ENCODE measurements at regions not wholly inside any gene's neighbourhood (a gene's known extent, or its start where the extent isn't known, plus 50 kb on each side); places are given as distances from the start of the nearest gene placed in this dataset.

- Mint-ChIP-seq H3K27me3 (ENCODE audit: insufficient read depth, unreplicated experiment) (peaks cover 45% of the 10 kb centered on the region), H3K4me3 (ENCODE audit: unreplicated experiment) (no peak overlapping the region), H3K9me3 (ENCODE audit: unreplicated experiment) (no peaks in the 10 kb centered on the region), H3K36me3 (ENCODE audit: insufficient read depth, unreplicated experiment) (no peaks in the 10 kb centered on the region), H3K27ac (ENCODE audit: low read depth, unreplicated experiment) (no peak overlapping the region), H3K4me1 (ENCODE audit: insufficient read depth, unreplicated experiment) (no peaks in the 10 kb centered on the region)
- no TSS peak for BruUV-seq (replicated peaks)
- ChIA-PET CTCF (interaction anchor here (1.2 kb wide), 1 partner anchor 14 kb away, joined by 3 read pairs; no protein-coding TSS in a partner anchor), POLR2A (no interaction called here)
- DNase-seq (ENCODE audit: unreplicated experiment): no peak
- intact Hi-C loops (cut with micrococcal nuclease): no loop called here
- TF ChIP-seq CTCF (IDR thresholded peaks at IDR 0.05; ENCODE audit: unreplicated experiment): no peak
Observed at GRCh38 chr10:78533098-78533497, 499.4 kb downstream of the RPS24 start.

GRCh38 chr10:78533776-78534175, 500.1 kb downstream of the RPS24 start:
- H3K27ac Mint-ChIP-seq (ENCODE audit: low read depth, unreplicated experiment): no peak overlapping the region
- H3K9me3 Mint-ChIP-seq (ENCODE audit: unreplicated experiment): no peaks in the 10 kb centered on the region
- BruUV-seq (replicated peaks): no TSS peak
- no peak overlapping the region for H3K4me3 Mint-ChIP-seq (ENCODE audit: unreplicated experiment)
- H3K4me1 Mint-ChIP-seq (ENCODE audit: insufficient read depth, unreplicated experiment): no peaks in the 10 kb centered on the region
- intact Hi-C loops (cut with micrococcal nuclease): no loop called here
- peaks cover 43% of the 10 kb centered on the region for H3K27me3 Mint-ChIP-seq (ENCODE audit: insufficient read depth, unreplicated experiment)
- POLR2A ChIA-PET: no interaction called here
- H3K36me3 Mint-ChIP-seq (ENCODE audit: insufficient read depth, unreplicated experiment): no peaks in the 10 kb centered on the region
- TF ChIP-seq CTCF (IDR thresholded peaks at IDR 0.05; ENCODE audit: unreplicated experiment): no peak
- CTCF ChIA-PET: interaction anchor here (0.6 to 1.2 kb wide), 2 partner anchors 13 to 308 kb away, joined by 3 read pairs; no protein-coding TSS in a partner anchor
- DNase-seq (ENCODE audit: unreplicated experiment): no peak

- intact Hi-C loops (cut with micrococcal nuclease): no loop called here
- ChIA-PET POLR2A (no interaction called here), CTCF (no interaction called here)
- Mint-ChIP-seq H3K9me3 (ENCODE audit: unreplicated experiment) (no peaks in the 10 kb centered on the region), H3K36me3 (ENCODE audit: insufficient read depth, unreplicated experiment) (no peaks in the 10 kb centered on the region), H3K27me3 (ENCODE audit: insufficient read depth, unreplicated experiment) (peaks cover 43% of the 10 kb centered on the region), H3K4me1 (ENCODE audit: insufficient read depth, unreplicated experiment) (no peaks in the 10 kb centered on the region), H3K4me3 (ENCODE audit: unreplicated experiment) (no peak overlapping the region), H3K27ac (ENCODE audit: low read depth, unreplicated experiment) (no peak overlapping the region)
- TF ChIP-seq CTCF (IDR thresholded peaks at IDR 0.05; ENCODE audit: unreplicated experiment): no peak
- no peak for DNase-seq (ENCODE audit: unreplicated experiment)
- BruUV-seq (replicated peaks): no TSS peak
Observed at GRCh38 chr10:78535716-78536218, 502.1 kb downstream of the RPS24 start.

- H3K36me3 Mint-ChIP-seq (ENCODE audit: insufficient read depth, unreplicated experiment): no peaks in the 10 kb centered on the region
- TF ChIP-seq CTCF (IDR thresholded peaks at IDR 0.05; ENCODE audit: unreplicated experiment): no peak
- no peak overlapping the region for H3K4me3 Mint-ChIP-seq (ENCODE audit: unreplicated experiment)
- no TSS peak for BruUV-seq (replicated peaks)
- ChIA-PET CTCF (interaction anchor here (0.6 to 1.7 kb wide), 2 partner anchors 10 to 274 kb away, joined by 3 to 5 read pairs; no protein-coding TSS in a partner anchor), POLR2A (interaction anchor here (0.6 to 0.7 kb wide), 2 partner anchors 113 to 1544 kb away, joined by 3 read pairs; no protein-coding TSS in a partner anchor)
- H3K4me1 Mint-ChIP-seq (ENCODE audit: insufficient read depth, unreplicated experiment): no peaks in the 10 kb centered on the region
- no peak overlapping the region for H3K27ac Mint-ChIP-seq (ENCODE audit: low read depth, unreplicated experiment)
- H3K9me3 Mint-ChIP-seq (ENCODE audit: unreplicated experiment): no peaks in the 10 kb centered on the region
- intact Hi-C loops (cut with micrococcal nuclease): no loop called here
- DNase-seq (ENCODE audit: unreplicated experiment): no peak
- peaks cover 47% of the 10 kb centered on the region for H3K27me3 Mint-ChIP-seq (ENCODE audit: insufficient read depth, unreplicated experiment)
Observed at GRCh38 chr10:78537018-78537417, 503.4 kb downstream of the RPS24 start.

Data from MCF 10A (cell line).